Keratinocyte (primary cell): ENCODE measurements at regions not wholly inside any gene's neighbourhood (a gene's known extent, or its start where the extent isn't known, plus 50 kb on each side); places are given as distances from the start of the nearest gene placed in this dataset.

Experiments used
- DNase-seq: peaks from one replicate; pipeline ENCODE4 v3.0.0-alpha.2; 2011; ENCODE audit warnings: low read depth, missing footprints, low spot score
- FAIRE-seq: peaks from 2 replicates; lab custom pipeline; 2011; peaks lifted over from hg19 to GRCh38; lab: Jason Lieb, UNC
- H2AFZ ChIP-seq: 2 replicates; pipeline ENCODE4 v1.6.0; 2012; ENCODE audit warnings: low read length, control low read depth, inconsistent platforms; ENCODE audit not compliant: control insufficient read depth
- H3K27ac ChIP-seq: 2 replicates; pipeline ENCODE4 v1.5.1; 2011; ENCODE audit warnings: low read length; ENCODE audit not compliant: control insufficient read depth, insufficient read depth
- H3K27me3 ChIP-seq: 3 replicates; pipeline ENCODE4 v1.6.0; 2011; ENCODE audit warnings: low read length; ENCODE audit not compliant: control insufficient read depth, insufficient read depth; ENCODE audit errors: extremely low read depth
- H3K36me3 ChIP-seq, 2 experiments: 2 replicates in 1 of 2; 3 replicates in 1 of 2; pipeline ENCODE4 v1.5.1; 2011; ENCODE audit warnings: low read length in 2 of 2, mild to moderate bottlenecking in 1 of 2; ENCODE audit not compliant: control insufficient read depth in 2 of 2, insufficient read depth in 2 of 2; ENCODE audit errors: extremely low read depth in 1 of 2
- H3K4me1 ChIP-seq: 3 replicates; pipeline ENCODE4 v1.5.1; 2011; ENCODE audit warnings: low read length; ENCODE audit not compliant: control insufficient read depth, insufficient read depth; ENCODE audit errors: extremely low read depth
- H3K4me2 ChIP-seq: 3 replicates; pipeline ENCODE4 v1.6.0; 2011; ENCODE audit warnings: low read depth, low read length; ENCODE audit not compliant: control insufficient read depth, insufficient read depth; ENCODE audit errors: extremely low read depth
- H3K4me3 ChIP-seq, 3 experiments: fragments of 200-600 bp in 1 of 3; sonication (generic) in 1 of 3; 2 replicates in 2 of 3; 3 replicates in 1 of 3; pipeline ENCODE4 v1.5.1; 2011 to 2016; ENCODE audit warnings: low read length in 3 of 3, mild to moderate bottlenecking in 3 of 3, control low read depth in 2 of 3, inconsistent platforms in 1 of 3, low read depth in 1 of 3, mixed read lengths in 1 of 3, mixed run types in 1 of 3, moderate library complexity in 1 of 3; ENCODE audit not compliant: control insufficient read depth in 2 of 3, insufficient read depth in 2 of 3; ENCODE audit errors: extremely low read depth in 1 of 3
- H3K79me2 ChIP-seq: 2 replicates; pipeline ENCODE4 v1.6.0; 2012; ENCODE audit warnings: low read length; ENCODE audit not compliant: control insufficient read depth, insufficient read depth
- H3K9ac ChIP-seq: 3 replicates; pipeline ENCODE4 v1.6.0; 2011; ENCODE audit warnings: low read length; ENCODE audit not compliant: control insufficient read depth, insufficient read depth; ENCODE audit errors: extremely low read depth
- H3K9me1 ChIP-seq: 3 replicates; pipeline ENCODE4 v1.6.0; 2011; ENCODE audit warnings: low read length; ENCODE audit not compliant: control insufficient read depth, insufficient read depth; ENCODE audit errors: extremely low read depth
- H3K9me3 ChIP-seq: 2 replicates; pipeline ENCODE4 v1.5.1; 2012; ENCODE audit warnings: low read depth, low read length; ENCODE audit not compliant: control insufficient read depth
- H4K20me1 ChIP-seq: 3 replicates; pipeline ENCODE4 v1.6.0; 2011; ENCODE audit warnings: low read length; ENCODE audit not compliant: control insufficient read depth, insufficient read depth; ENCODE audit errors: extremely low read depth
- EZH2 ChIP-seq: IDR thresholded peaks from one replicate; pipeline ENCODE4 v1.6.1; 2012; ENCODE audit warnings: inconsistent platforms, mild to moderate bottlenecking, low read length, moderate library complexity
- dilution Hi-C: fragments of 300-500 bp; cut with MboI; formaldehyde crosslinking; loops from one replicate; pipeline ENCODE4 v1.7.0; 2020; ENCODE audit warnings: low sequenced_read_pairs; ENCODE audit not compliant: extremely low pct_ligation_motif_present
- TF ChIP-seq, protein P1 (sequence below), 3 experiments: IDR thresholded peaks in 1 of 3; conservative IDR thresholded peaks in 1 of 3; optimal IDR thresholded peaks in 1 of 3; 2 replicates in 2 of 3; 3 replicates in 1 of 3; pipeline versions ENCODE3 to v1.5.1; 2011; ENCODE audit warnings: low read length in 3 of 3, mild to moderate bottlenecking in 3 of 3, moderate library complexity in 2 of 3, control low read depth in 1 of 3, inconsistent platforms in 1 of 3; ENCODE audit not compliant: insufficient read depth in 2 of 3; ENCODE audit errors: extremely low read depth in 1 of 3

DNA sequence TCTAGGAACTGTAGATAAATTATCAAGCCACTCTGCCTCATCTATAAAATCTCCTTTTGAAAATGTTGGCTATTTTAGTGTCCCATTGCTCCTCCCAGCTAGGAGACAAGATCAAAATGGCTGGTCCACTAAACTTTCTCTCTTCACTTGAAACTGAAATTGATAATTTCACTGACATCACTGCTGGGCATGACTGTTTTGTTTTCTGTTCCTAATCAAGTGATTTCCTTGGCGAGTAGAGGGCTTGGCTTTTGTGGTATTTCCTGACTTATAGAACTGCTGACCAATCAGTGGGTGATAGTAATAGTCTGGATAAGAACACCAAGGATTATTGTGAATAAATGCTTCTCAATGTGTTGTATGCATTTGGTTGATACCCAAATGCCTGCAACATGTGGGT lies 2152.9 kb downstream of the ARAP2 start:
- H3K4me1 ChIP-seq, result no peaks in the 10 kb centered on the region
- DNase-seq (no peak), FAIRE-seq (no peak)
- dilution Hi-C loops, result no loop called here
- no peak overlapping the region for H3K27ac ChIP-seq
- H3K9me1 ChIP-seq, result no peaks in the 10 kb centered on the region
- no peaks in the 10 kb centered on the region for H3K9me3 ChIP-seq
- no peaks in the 10 kb centered on the region for H3K36me3 ChIP-seq
- H3K79me2 ChIP-seq, result no peaks in the 10 kb centered on the region
- no peak overlapping the region for H3K9ac ChIP-seq
- H3K4me2 ChIP-seq, result no peak overlapping the region
- H4K20me1 ChIP-seq, result no peaks in the 10 kb centered on the region
- no peak for TF ChIP-seq EZH2
- TF ChIP-seq, protein P1, sequence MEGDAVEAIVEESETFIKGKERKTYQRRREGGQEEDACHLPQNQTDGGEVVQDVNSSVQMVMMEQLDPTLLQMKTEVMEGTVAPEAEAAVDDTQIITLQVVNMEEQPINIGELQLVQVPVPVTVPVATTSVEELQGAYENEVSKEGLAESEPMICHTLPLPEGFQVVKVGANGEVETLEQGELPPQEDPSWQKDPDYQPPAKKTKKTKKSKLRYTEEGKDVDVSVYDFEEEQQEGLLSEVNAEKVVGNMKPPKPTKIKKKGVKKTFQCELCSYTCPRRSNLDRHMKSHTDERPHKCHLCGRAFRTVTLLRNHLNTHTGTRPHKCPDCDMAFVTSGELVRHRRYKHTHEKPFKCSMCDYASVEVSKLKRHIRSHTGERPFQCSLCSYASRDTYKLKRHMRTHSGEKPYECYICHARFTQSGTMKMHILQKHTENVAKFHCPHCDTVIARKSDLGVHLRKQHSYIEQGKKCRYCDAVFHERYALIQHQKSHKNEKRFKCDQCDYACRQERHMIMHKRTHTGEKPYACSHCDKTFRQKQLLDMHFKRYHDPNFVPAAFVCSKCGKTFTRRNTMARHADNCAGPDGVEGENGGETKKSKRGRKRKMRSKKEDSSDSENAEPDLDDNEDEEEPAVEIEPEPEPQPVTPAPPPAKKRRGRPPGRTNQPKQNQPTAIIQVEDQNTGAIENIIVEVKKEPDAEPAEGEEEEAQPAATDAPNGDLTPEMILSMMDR (optimal IDR thresholded peaks at IDR 0.05 in 1 of 3, IDR thresholded peaks at IDR 0.05 in 1 of 3, conservative IDR thresholded peaks at IDR 0.05 in 1 of 3; ENCODE audit: extremely low read depth in 1 of 3, insufficient read depth in 2 of 3, low read length in 3 of 3), result no peak
- H2AFZ ChIP-seq, result no peak overlapping the region
- H3K27me3 ChIP-seq, result no peaks in the 10 kb centered on the region
- no peak overlapping the region for H3K4me3 ChIP-seq

DNA sequence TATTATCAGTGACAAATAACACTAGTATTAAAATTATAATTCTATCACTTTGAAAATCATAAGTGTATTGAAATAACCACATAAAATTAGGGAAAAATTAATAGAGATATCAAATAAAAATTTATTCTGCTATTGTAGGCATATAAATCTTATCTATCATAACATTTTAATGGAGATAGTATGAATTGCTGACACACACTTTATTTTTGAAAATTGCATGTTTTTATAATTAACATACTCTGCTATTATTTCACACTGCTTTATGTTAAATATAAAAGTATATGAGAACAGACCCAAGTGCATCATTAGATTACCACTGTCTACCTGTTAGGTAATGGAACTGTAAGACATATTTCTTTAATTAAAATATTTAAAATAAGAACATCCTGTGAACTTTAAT lies 2150.2 kb downstream of the ARAP2 start:
- dilution Hi-C loops, result no loop called here
- H3K4me2 ChIP-seq, result no peak overlapping the region
- H3K36me3 ChIP-seq, result no peaks in the 10 kb centered on the region
- H3K9me3 ChIP-seq, result no peaks in the 10 kb centered on the region
- TF ChIP-seq EZH2, result no peak
- TF ChIP-seq, protein P1 (optimal IDR thresholded peaks at IDR 0.05 in 1 of 3, IDR thresholded peaks at IDR 0.05 in 1 of 3, conservative IDR thresholded peaks at IDR 0.05 in 1 of 3; ENCODE audit: extremely low read depth in 1 of 3, insufficient read depth in 2 of 3, low read length in 3 of 3), result no peak
- H3K79me2 ChIP-seq, result no peaks in the 10 kb centered on the region
- H3K4me3 ChIP-seq, result no peak overlapping the region
- H3K9ac ChIP-seq, result no peak overlapping the region
- no peak overlapping the region for H3K27ac ChIP-seq
- H2AFZ ChIP-seq, result no peak overlapping the region
- DNase-seq (no peak), FAIRE-seq (no peak)
- no peaks in the 10 kb centered on the region for H3K27me3 ChIP-seq
- no peaks in the 10 kb centered on the region for H3K9me1 ChIP-seq
- no peaks in the 10 kb centered on the region for H4K20me1 ChIP-seq
- H3K4me1 ChIP-seq, result no peaks in the 10 kb centered on the region
